GM18505 (cell line): ENCODE measurements at regions not wholly inside any gene's neighbourhood (a gene's known extent, or its start where the extent isn't known, plus 50 kb on each side); places are given as distances from the start of the nearest gene placed in this dataset.

Experiments used
- ATAC-seq: cut with Tn5 transposase; IDR thresholded peaks from one replicate; pipeline ENCODE4 v1.9.1; 2021; ENCODE audit not compliant: unreplicated experiment
- POLR2A ChIP-seq: IDR thresholded peaks from 4 replicates; pipeline ENCODE4 v1.6.1; 2011; ENCODE audit warnings: borderline replicate concordance; ENCODE audit not compliant: insufficient read depth, insufficient read length; ENCODE audit errors: extremely low read depth

DNA sequence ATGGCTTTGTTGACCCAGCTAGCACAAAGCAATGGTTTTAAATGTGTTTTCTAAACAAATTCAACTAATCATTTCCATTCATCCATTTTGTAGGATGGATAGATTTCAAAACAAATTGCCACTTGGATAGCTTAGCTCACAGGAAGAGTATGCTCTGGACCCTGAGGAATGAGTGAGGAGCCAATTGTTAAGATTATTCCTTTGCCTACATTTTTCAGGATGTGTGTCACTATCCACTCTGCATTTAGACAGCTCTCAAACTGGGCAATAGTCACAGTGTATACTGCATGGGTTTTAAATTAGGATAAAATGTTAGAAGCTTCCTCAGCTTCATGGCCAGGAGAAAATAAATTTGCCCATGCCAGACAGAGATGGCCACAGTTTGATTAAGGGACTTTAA, 605.6 kb upstream of the TEX47 start:
- ATAC-seq, result no peak
- no peak for TF ChIP-seq POLR2A

DNA sequence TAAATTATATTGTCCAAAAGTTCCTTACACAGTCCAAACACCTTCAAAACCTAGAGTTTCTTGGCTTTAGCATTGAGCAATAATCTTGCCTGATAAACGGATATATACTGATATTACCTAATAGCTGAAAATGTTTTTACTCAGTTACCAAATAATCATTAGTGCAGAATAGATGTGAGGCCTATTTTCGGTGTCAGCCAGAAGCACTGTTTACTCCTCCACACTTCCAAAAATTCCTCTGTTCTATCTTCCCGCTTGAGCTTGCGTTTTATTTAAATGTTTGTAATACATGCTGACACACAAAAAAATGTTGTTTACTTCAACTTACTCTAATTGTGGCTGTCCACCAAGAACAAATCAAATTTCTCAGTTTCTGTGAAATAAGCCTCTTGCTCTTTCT, 606.2 kb upstream of the TEX47 start:
- no peak for ATAC-seq
- TF ChIP-seq POLR2A, result no peak

- TF ChIP-seq POLR2A, result no peak
- no peak for ATAC-seq
Measured at GRCh38 chr7:89451911-89452310, 656.4 kb upstream of the TEX47 start.

GRCh38 chr7:89456556-89456955, 661.0 kb upstream of the TEX47 start:
- TF ChIP-seq POLR2A, result no peak
- no peak for ATAC-seq

- TF ChIP-seq POLR2A, result no peak
- no peak for ATAC-seq
Measured at GRCh38 chr7:89458114-89458513, 662.6 kb upstream of the TEX47 start.

DNA sequence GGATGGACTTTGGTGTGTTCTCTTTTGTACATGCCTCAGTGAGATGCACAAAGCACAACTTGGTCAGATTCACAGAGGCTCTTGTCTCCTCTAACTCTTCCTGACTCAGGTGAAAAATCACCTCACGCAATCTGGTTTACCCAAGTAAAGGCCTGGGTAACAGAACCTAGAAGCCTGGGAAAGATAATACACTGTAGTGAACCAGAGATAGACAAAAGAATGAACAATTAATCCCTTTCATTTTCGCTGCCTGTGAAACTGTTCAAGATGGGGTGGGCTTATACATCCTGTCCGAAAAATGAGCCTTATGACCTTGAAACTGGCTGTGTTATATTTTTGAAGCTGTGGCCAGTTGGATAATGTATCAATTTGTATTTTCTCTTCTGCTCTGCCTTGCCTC, 678.9 kb upstream of the TEX47 start:
- TF ChIP-seq POLR2A, result no peak
- ATAC-seq, result no peak

- no peak for ATAC-seq
- TF ChIP-seq POLR2A, result no peak
Measured at GRCh38 chr7:89477991-89478390, 676.3 kb upstream of the STEAP1 start.

DNA sequence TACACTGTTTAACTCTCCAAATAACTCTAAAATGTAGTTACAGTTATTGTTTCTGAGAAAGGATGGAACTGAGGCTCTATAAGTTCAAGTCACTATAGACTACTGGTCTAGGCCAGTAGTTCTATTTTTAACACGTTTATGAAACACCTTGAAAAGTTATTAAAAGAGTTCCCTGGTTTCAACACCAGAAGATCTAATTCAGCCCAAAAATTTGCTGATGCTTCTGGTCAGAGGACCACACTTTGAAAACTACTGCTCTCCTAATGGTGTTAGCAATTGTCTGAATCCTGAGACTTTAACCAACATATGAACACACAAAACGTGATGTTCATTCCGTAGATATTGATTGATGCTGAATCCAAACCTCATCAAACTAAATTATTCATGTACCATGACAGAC, 658.6 kb upstream of the STEAP1 start:
- no peak for ATAC-seq
- no peak for TF ChIP-seq POLR2A

DNA sequence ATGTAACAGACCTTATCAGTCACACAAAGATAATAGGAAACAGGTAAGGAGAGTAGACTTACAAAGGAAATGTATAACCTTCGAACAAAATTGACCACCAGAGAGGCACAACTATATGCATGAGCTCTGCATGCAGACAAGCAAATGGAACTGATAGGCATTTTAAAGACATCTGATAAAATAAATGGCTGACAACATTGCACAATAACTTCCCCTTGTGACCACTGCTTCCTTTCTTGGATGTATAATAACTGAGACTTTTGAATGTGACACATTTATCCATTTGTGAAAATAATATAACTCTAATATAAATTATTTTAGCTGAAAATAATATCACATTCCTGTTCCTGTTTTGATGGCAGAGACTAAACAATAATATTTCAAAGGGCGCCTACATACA, 654.2 kb upstream of the STEAP1 start:
- no peak for TF ChIP-seq POLR2A
- no peak for ATAC-seq

DNA sequence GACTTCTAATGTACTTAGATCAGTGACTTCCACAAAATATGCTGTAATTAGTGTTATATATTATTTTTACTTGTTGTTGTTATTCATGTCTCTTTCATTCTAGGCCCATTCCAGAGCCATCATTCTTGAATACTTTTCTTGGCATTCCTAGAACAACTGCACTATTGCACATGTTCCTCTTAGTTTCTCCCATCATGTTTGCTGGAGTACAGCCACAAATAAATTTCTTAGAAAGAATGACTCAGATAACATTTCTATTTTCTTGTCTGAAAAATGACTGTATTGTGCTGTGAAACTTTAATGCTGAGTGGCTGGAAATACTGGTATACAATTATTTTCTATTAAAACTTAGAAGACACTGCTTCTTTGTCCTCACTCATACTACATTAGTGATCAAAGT, 651.0 kb upstream of the STEAP1 start:
- ATAC-seq, result no peak
- no peak for TF ChIP-seq POLR2A

GRCh38 chr7:89507034-89507433, 647.2 kb upstream of the STEAP1 start:
- TF ChIP-seq POLR2A, result no peak
- ATAC-seq, result no peak

DNA sequence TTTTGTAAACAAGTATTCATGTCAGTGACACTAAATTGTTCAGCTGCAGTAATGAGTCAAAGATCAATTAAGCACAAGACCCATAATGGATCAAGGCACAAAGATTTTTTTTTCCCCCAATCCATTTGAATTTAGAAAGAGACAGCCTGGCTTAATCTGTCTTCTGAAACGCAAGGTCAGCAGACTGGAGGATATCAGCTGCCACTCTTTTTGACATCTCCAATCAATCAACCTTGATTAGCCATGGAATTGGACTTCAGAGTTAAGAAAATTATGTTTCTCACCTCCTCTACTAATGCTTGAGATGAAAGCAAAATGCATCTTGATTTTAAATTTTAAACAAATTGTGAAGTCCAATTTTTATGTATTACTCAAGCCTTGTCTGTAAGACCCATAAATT, 642.4 kb upstream of the STEAP1 start:
- no peak for ATAC-seq
- TF ChIP-seq POLR2A, result no peak

- ATAC-seq, result no peak
- no peak for TF ChIP-seq POLR2A
Measured at GRCh38 chr7:89514970-89515369, 639.3 kb upstream of the STEAP1 start.

DNA sequence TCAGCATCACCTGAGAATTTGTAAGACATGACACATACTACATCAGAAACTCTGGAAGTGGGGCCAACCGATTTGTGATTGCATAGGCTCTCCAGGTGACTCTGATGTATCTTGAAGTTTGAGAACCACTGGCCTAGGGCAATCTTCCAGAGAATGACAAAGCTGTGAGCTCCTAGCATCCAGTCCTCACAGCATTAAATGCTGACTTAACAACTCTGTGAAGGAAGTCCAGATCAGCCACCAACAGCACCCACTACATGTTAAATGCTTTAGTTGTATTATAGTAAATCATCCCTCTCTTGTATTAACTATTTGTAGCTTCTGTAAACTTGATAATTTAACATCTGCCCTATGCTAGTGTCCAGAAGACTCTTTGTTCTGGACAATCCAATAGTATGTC, 636.5 kb upstream of the STEAP1 start:
- no peak for TF ChIP-seq POLR2A
- ATAC-seq, result no peak

GRCh38 chr7:89549768-89550167, 604.5 kb upstream of the STEAP1 start:
- ATAC-seq, result no peak

More at GRCh38 chr7:89549768-89550167, 604.5 kb upstream of the STEAP1 start:
- TF ChIP-seq POLR2A, result no peak
